Body of pancreas (tissue), 4 donors: ENCODE measurements at regions not wholly inside any gene's neighbourhood (a gene's known extent, or its start where the extent isn't known, plus 50 kb on each side); places are given as distances from the start of the nearest gene placed in this dataset.

Source experiments
- POLR2A ChIP-seq, 3 donors: fragments of 450-650 bp; IDR thresholded peaks; one replicate each; pipeline ENCODE4 v1.6.1; 2016; ENCODE audit warnings: antibody characterized with exemption in 3 of 3, mild to moderate bottlenecking in 2 of 3
- TF ChIP-seq, protein P1 (sequence below), 7 experiments: fragments of 450-650 bp in 4 of 7; fragments of 200-600 bp in 3 of 7; sonication (generic) in 3 of 7; IDR thresholded peaks; one replicate each; pipeline ENCODE4 v1.5.1; 2016 to 2019; ENCODE audit warnings: antibody characterized with exemption in 7 of 7

DNA sequence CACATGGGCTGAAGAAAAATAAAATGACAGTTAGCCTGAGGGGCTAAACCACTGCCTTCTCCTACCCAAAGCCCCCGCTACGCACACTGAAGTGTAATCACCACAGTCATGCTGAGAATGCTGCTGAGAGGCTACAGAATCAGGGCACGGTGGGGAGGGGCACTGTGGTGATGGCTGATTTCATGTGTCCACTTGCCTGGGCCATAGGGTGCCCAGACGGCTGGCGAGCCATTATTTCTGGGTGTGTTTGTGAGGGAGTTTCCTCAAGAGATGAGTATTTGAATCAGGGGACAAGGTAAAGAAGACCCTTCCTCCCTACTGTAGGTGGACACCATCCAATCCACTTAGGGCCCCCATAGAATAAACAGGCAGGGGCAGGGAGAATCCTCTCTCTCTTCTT lies 1313.2 kb downstream of the TBC1D22A start:
- TF ChIP-seq, protein P1, sequence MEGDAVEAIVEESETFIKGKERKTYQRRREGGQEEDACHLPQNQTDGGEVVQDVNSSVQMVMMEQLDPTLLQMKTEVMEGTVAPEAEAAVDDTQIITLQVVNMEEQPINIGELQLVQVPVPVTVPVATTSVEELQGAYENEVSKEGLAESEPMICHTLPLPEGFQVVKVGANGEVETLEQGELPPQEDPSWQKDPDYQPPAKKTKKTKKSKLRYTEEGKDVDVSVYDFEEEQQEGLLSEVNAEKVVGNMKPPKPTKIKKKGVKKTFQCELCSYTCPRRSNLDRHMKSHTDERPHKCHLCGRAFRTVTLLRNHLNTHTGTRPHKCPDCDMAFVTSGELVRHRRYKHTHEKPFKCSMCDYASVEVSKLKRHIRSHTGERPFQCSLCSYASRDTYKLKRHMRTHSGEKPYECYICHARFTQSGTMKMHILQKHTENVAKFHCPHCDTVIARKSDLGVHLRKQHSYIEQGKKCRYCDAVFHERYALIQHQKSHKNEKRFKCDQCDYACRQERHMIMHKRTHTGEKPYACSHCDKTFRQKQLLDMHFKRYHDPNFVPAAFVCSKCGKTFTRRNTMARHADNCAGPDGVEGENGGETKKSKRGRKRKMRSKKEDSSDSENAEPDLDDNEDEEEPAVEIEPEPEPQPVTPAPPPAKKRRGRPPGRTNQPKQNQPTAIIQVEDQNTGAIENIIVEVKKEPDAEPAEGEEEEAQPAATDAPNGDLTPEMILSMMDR (IDR thresholded peaks at IDR 0.05) = no peak
- no peak for TF ChIP-seq POLR2A (IDR thresholded peaks at IDR 0.05)
